ENCODE measurements at regions not wholly inside any gene's neighbourhood (a gene's known extent, or its start where the extent isn't known, plus 50 kb on each side); places are given as distances from the start of the nearest gene placed in this dataset.

GRCh38 chr3:26049951-26050350 is 260.1 kb downstream of the OXSM start:
- H2AFZ ChIP-seq (replicated peaks): no peak overlapping the region
- H4K20me1 ChIP-seq (ENCODE audit: low read depth): no peaks in the 10 kb centered on the region
- Mint-ChIP-seq H3K4me3 (no peak overlapping the region), H3K9me3 (no peaks in the 10 kb centered on the region), H3K27me3 (ENCODE audit: insufficient read depth, low read depth) (no peaks in the 10 kb centered on the region), H3K27ac (no peak overlapping the region), H3K4me1 (no peaks in the 10 kb centered on the region), H3K36me3 (no peaks in the 10 kb centered on the region)
- no peaks in the 10 kb centered on the region for H3K4me1 ChIP-seq
- no peaks in the 10 kb centered on the region for H3K9me3 ChIP-seq (ENCODE audit: low read depth)
- H3K4me2 ChIP-seq: no peak overlapping the region
- no peak for TF ChIP-seq EZH2phosphoT487 (IDR thresholded peaks at IDR 0.05)
- no peaks in the 10 kb centered on the region for H3F3A ChIP-seq (ENCODE audit: low read depth)
- no peak for DNase-seq (ENCODE audit: low spot score)
- no peak overlapping the region for H3K4me3 ChIP-seq
- H3K27me3 ChIP-seq: no peaks in the 10 kb centered on the region
- no peak overlapping the region for H3K27ac ChIP-seq
- H3K79me2 ChIP-seq (ENCODE audit: low read depth): no peaks in the 10 kb centered on the region
- no peak overlapping the region for H3K9ac ChIP-seq
- no peaks in the 10 kb centered on the region for H3K36me3 ChIP-seq

- DNase-seq (ENCODE audit: low spot score): no peak
- Histone ChIP-seq H3K79me2 (ENCODE audit: low read depth) (no peaks in the 10 kb centered on the region), H3K27ac (no peak overlapping the region), H3F3A (ENCODE audit: low read depth) (no peaks in the 10 kb centered on the region), H3K4me2 (no peak overlapping the region), H3K9me3 (ENCODE audit: low read depth) (no peaks in the 10 kb centered on the region), H3K4me3 (no peak overlapping the region), H4K20me1 (ENCODE audit: low read depth) (no peaks in the 10 kb centered on the region), H3K9ac (no peak overlapping the region), H3K4me1 (no peaks in the 10 kb centered on the region), H2AFZ (replicated peaks) (no peak overlapping the region), H3K36me3 (no peaks in the 10 kb centered on the region), H3K27me3 (no peaks in the 10 kb centered on the region)
- no peaks in the 10 kb centered on the region for H3K36me3 Mint-ChIP-seq
- no peaks in the 10 kb centered on the region for H3K9me3 Mint-ChIP-seq
- TF ChIP-seq EZH2 (IDR thresholded peaks at IDR 0.05) (no peak), CTCF (IDR thresholded peaks at IDR 0.05) (no peak), EZH2phosphoT487 (IDR thresholded peaks at IDR 0.05) (no peak)
- H3K27me3 Mint-ChIP-seq (ENCODE audit: insufficient read depth, low read depth): no peaks in the 10 kb centered on the region
- H3K4me3 Mint-ChIP-seq: no peak overlapping the region
- no peak overlapping the region for H3K27ac Mint-ChIP-seq
- no peaks in the 10 kb centered on the region for H3K4me1 Mint-ChIP-seq
These were observed 260.9 kb downstream of the OXSM start for GRCh38 chr3:26050776-26051175.

- Histone ChIP-seq H3K27ac (no peak overlapping the region), H3K4me3 (no peak overlapping the region), H3K36me3 (no peaks in the 10 kb centered on the region), H3K4me2 (no peak overlapping the region), H3K9ac (no peak overlapping the region), H4K20me1 (ENCODE audit: low read depth) (no peaks in the 10 kb centered on the region), H3K27me3 (no peaks in the 10 kb centered on the region), H3K9me3 (ENCODE audit: low read depth) (no peaks in the 10 kb centered on the region), H3K79me2 (ENCODE audit: low read depth) (no peaks in the 10 kb centered on the region), H3F3A (ENCODE audit: low read depth) (no peaks in the 10 kb centered on the region), H3K4me1 (peaks cover 5% of the 10 kb centered on the region), H2AFZ (replicated peaks) (no peak overlapping the region)
- no peak overlapping the region for H3K27ac Mint-ChIP-seq
- no peaks in the 10 kb centered on the region for H3K9me3 Mint-ChIP-seq
- no peaks in the 10 kb centered on the region for H3K36me3 Mint-ChIP-seq
- TF ChIP-seq EZH2 (IDR thresholded peaks at IDR 0.05): no peak
- TF ChIP-seq CTCF (IDR thresholded peaks at IDR 0.05): no peak
- no peak for TF ChIP-seq EZH2phosphoT487 (IDR thresholded peaks at IDR 0.05)
- H3K4me3 Mint-ChIP-seq: no peak overlapping the region
- no peak for DNase-seq (ENCODE audit: low spot score)
- peaks cover 6% of the 10 kb centered on the region for H3K4me1 Mint-ChIP-seq
- no peaks in the 10 kb centered on the region for H3K27me3 Mint-ChIP-seq (ENCODE audit: insufficient read depth, low read depth)
These were observed 269.0 kb downstream of the OXSM start for GRCh38 chr3:26058901-26059321.

- TF ChIP-seq EZH2 (IDR thresholded peaks at IDR 0.05): no peak
- TF ChIP-seq EZH2phosphoT487 (IDR thresholded peaks at IDR 0.05): no peak
- TF ChIP-seq CTCF (IDR thresholded peaks at IDR 0.05): no peak
- no peak overlapping the region for H2AFZ ChIP-seq (replicated peaks)
- H3K9me3 Mint-ChIP-seq: no peaks in the 10 kb centered on the region
- no peak overlapping the region for H3K4me3 ChIP-seq
- no peak overlapping the region for H3K4me3 Mint-ChIP-seq
- no peaks in the 10 kb centered on the region for H4K20me1 ChIP-seq (ENCODE audit: low read depth)
- peak; percentile 3 for DNase-seq (ENCODE audit: low spot score)
- H3K9ac ChIP-seq: no peak overlapping the region
- H3K79me2 ChIP-seq (ENCODE audit: low read depth): no peaks in the 10 kb centered on the region
- H3K4me2 ChIP-seq: no peak overlapping the region
- H3K36me3 Mint-ChIP-seq: no peaks in the 10 kb centered on the region
- H3K9me3 ChIP-seq (ENCODE audit: low read depth): no peaks in the 10 kb centered on the region
- peaks cover 6% of the 10 kb centered on the region for H3K4me1 Mint-ChIP-seq
- no peak overlapping the region for H3K27ac Mint-ChIP-seq
- peaks cover 5% of the 10 kb centered on the region for H3K4me1 ChIP-seq
- no peak overlapping the region for H3K27ac ChIP-seq
- no peaks in the 10 kb centered on the region for H3K27me3 ChIP-seq
- H3F3A ChIP-seq (ENCODE audit: low read depth): no peaks in the 10 kb centered on the region
- H3K27me3 Mint-ChIP-seq (ENCODE audit: insufficient read depth, low read depth): no peaks in the 10 kb centered on the region
- no peaks in the 10 kb centered on the region for H3K36me3 ChIP-seq
These were observed 272.1 kb downstream of the OXSM start for GRCh38 chr3:26061947-26062346.
